Skeletal muscle tissue (tissue), 3 donors: ENCODE measurements at regions not wholly inside any gene's neighbourhood (a gene's known extent, or its start where the extent isn't known, plus 50 kb on each side); places are given as distances from the start of the nearest gene placed in this dataset.
"Not testable (repeated sequence)": the region's sequence is repeated elsewhere in the genome, so short reads cannot be mapped to it uniquely, and the experiment has no call there.

ENCODE experiments used
- H3K27ac ChIP-seq: one replicate; pipeline ENCODE4 v1.7.0; 2013; ENCODE audit warnings: mild to moderate bottlenecking, low read depth, low read length, inconsistent platforms
- H3K27me3 ChIP-seq, 3 donors: one replicate each; pipeline ENCODE4 v1.7.0; 2013; ENCODE audit warnings: low read length in 3 of 3; ENCODE audit not compliant: control insufficient read depth in 3 of 3, insufficient read depth in 3 of 3
- H3K36me3 ChIP-seq, 3 donors: one replicate each; pipeline ENCODE4 v1.7.0; 2013; ENCODE audit warnings: low read length in 3 of 3; ENCODE audit not compliant: control insufficient read depth in 3 of 3, insufficient read depth in 3 of 3
- H3K4me1 ChIP-seq, 3 donors: one replicate each; pipeline ENCODE4 v1.7.0; 2013; ENCODE audit warnings: low read length in 3 of 3, mild to moderate bottlenecking in 3 of 3; ENCODE audit not compliant: control insufficient read depth in 3 of 3, insufficient read depth in 3 of 3
- H3K4me3 ChIP-seq, 3 donors: one replicate each; pipeline ENCODE4 v1.7.0; 2013; ENCODE audit warnings: low read length in 3 of 3
- H3K9ac ChIP-seq, 3 donors: one replicate each; pipeline ENCODE4 v1.7.0; 2013; ENCODE audit warnings: low read length in 3 of 3, mild to moderate bottlenecking in 3 of 3, moderate library complexity in 2 of 3, low read depth in 1 of 3
- H3K9me3 ChIP-seq, 3 donors: one replicate each; pipeline ENCODE4 v1.7.0; 2013; ENCODE audit warnings: low read length in 3 of 3; ENCODE audit not compliant: control insufficient read depth in 3 of 3
- donor health status: Osteomylitis.

- H3K4me3 ChIP-seq, result no peak overlapping the region
- no peak overlapping the region for H3K27ac ChIP-seq
- no peaks in the 10 kb centered on the region for H3K9me3 ChIP-seq
- no peaks in the 10 kb centered on the region for H3K27me3 ChIP-seq
- H3K9ac ChIP-seq, result no peak overlapping the region
- H3K36me3 ChIP-seq, result no peaks in the 10 kb centered on the region
- no peaks in the 10 kb centered on the region for H3K4me1 ChIP-seq
Observed at GRCh38 chr13:65154661-65155447, 2075.3 kb downstream of the PCDH9 start.

DNA sequence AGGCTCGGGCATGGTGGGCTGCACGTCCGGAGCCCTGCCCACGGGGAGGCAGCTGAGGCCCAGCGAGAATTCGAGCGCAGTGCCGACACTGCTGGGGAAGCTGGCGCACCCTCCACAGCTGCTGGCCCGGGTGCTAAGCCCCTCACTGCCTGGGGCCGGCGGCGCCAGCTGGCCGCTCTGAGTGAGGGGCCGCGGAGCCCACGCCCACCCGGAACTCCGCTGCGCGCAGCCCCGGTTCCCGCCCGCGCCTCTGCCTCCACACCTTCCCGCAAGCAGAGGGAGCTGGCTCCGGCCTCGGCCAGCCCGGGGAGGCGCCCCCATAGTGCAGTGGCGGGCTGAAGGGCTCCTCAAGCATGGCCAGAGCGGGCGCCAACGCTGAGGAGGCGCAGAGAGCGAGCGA, 2080.4 kb downstream of the PCDH9 start:
- Histone ChIP-seq H3K36me3 (no peaks in the 10 kb centered on the region), H3K4me3 (no peak overlapping the region), H3K9me3 (no peaks in the 10 kb centered on the region), H3K27me3 (no peaks in the 10 kb centered on the region), H3K27ac (no peak overlapping the region), H3K4me1 (no peaks in the 10 kb centered on the region), H3K9ac (no peak overlapping the region)

GRCh38 chr13:65143920-65144319, 2086.2 kb downstream of the PCDH9 start:
- Histone ChIP-seq H3K9me3 (no peaks in the 10 kb centered on the region), H3K4me3 (no peak overlapping the region), H3K27ac (no peak overlapping the region), H3K4me1 (no peaks in the 10 kb centered on the region), H3K9ac (no peak overlapping the region), H3K27me3 (no peaks in the 10 kb centered on the region), H3K36me3 (no peaks in the 10 kb centered on the region)

DNA sequence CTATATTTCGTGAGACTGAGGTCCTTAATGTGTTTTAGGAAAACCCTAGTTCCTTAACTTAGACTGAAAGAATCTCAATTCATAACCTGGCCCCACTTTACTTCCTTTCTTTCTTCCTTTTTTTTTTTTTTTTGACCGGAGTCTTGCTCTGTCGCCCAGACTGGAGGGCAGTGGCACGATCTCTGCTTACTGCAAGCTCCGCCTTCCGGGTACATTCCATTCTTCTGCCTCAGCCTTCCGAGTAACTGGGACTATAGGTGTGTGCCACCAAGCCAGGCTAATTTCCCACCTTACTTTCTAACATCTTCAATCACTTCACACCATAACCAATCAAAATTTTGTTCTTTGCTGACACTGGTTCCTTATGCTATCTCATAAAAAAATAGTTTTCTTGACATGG, 2097.0 kb downstream of the PCDH9 start:
- no peaks in the 10 kb centered on the region for H3K4me1 ChIP-seq
- no peak overlapping the region for H3K9ac ChIP-seq

DNA sequence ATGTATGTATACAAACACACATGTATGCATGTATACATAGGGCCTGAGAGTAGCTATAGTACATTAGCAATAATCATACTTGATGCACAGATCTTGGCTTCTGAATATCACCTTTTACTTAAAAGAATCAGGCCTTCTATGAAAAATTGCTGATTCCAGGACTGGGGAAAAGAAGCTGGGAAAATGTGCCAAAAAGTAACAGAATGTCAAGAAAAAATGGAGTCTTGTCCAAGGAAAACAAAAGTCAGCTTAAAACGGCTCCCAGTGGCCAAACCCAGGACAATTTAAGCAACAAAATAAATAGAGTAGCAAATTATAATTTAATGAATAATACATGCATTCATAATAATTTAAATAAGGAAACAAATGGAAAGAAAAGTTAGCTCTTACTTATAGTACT, 2104.9 kb downstream of the PCDH9 start:
- no peaks in the 10 kb centered on the region for H3K36me3 ChIP-seq
- H3K9me3 ChIP-seq, result no peaks in the 10 kb centered on the region
- H3K4me1 ChIP-seq, result no peaks in the 10 kb centered on the region
- H3K9ac ChIP-seq, result no peak overlapping the region
- H3K27me3 ChIP-seq, result no peaks in the 10 kb centered on the region
- no peak overlapping the region for H3K4me3 ChIP-seq
- H3K27ac ChIP-seq, result no peak overlapping the region

More for the DNA sequence above, 2097.0 kb downstream of the PCDH9 start:
- no peaks in the 10 kb centered on the region for H3K9me3 ChIP-seq
- no peaks in the 10 kb centered on the region for H3K27me3 ChIP-seq
- no peak overlapping the region for H3K4me3 ChIP-seq
- no peaks in the 10 kb centered on the region for H3K36me3 ChIP-seq
- H3K27ac ChIP-seq, result no peak overlapping the region

DNA sequence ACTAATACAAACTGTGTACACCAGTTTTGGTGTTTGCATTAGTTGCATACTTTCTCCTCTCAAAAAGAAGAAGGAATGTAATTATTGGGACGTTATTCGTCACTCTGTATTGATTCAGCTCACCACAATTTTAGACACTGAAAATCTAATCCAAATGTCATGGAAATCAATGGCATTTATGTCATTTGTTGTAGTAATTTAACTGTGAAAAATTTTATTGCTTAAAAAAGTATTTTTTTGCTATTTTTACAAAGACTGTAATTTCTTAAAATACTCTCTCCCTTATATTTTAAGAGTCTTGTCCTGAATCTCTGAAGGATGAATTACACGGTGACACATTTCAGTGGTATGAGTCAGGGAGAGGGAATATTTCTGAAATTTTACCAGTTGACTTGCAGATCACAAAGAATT, 2117.6 kb downstream of the PCDH9 start:
- Histone ChIP-seq H3K27me3 (no peaks in the 10 kb centered on the region), H3K27ac (no peak overlapping the region), H3K4me3 (no peak overlapping the region), H3K36me3 (no peaks in the 10 kb centered on the region), H3K9ac (no peak overlapping the region), H3K9me3 (no peaks in the 10 kb centered on the region), H3K4me1 (no peaks in the 10 kb centered on the region)

- H3K4me3 ChIP-seq, result no peak overlapping the region
Observed at GRCh38 chr13:65112123-65112522, 2118.0 kb downstream of the PCDH9 start.

DNA sequence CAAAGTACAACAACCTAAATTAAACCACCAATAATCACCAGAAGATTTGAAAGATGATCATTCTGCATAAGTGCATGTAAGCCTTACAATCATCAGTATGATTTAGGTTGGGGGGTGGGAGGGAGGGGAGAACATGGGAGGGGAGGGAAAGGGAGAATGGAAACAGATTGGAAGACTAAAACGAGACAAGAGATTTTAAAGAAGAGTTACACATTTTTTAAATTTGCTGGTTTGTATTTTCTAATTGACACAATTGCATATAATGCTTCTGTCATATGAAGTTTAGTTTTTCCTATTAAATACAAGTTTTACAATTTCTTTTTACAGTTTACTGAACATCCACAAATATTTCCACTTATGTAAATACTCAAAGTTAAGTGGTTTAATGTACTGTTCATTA, 2118.9 kb downstream of the PCDH9 start:
- Histone ChIP-seq H3K36me3 (no peaks in the 10 kb centered on the region), H3K27ac (no peak overlapping the region), H3K4me3 (no peak overlapping the region), H3K27me3 (no peaks in the 10 kb centered on the region), H3K9me3 (no peaks in the 10 kb centered on the region), H3K9ac (no peak overlapping the region), H3K4me1 (no peaks in the 10 kb centered on the region)

More at GRCh38 chr13:65112123-65112522, 2118.0 kb downstream of the PCDH9 start:
- Histone ChIP-seq H3K27me3 (no peaks in the 10 kb centered on the region), H3K9ac (no peak overlapping the region), H3K36me3 (no peaks in the 10 kb centered on the region), H3K4me1 (no peaks in the 10 kb centered on the region), H3K27ac (no peak overlapping the region), H3K9me3 (no peaks in the 10 kb centered on the region)

GRCh38 chr13:65104436-65104835, 2125.7 kb downstream of the PCDH9 start:
- H3K27me3 ChIP-seq, H3K4me1 ChIP-seq, H3K4me3 ChIP-seq, H3K36me3 ChIP-seq, H3K9me3 ChIP-seq, H3K9ac ChIP-seq, H3K27ac ChIP-seq: not testable (repeated sequence)

GRCh38 chr13:65103351-65103750, 2126.8 kb downstream of the PCDH9 start:
- Histone ChIP-seq H3K27ac (no peak overlapping the region), H3K9me3 (no peaks in the 10 kb centered on the region)

More at GRCh38 chr13:65103351-65103750, 2126.8 kb downstream of the PCDH9 start:
- no peak overlapping the region for H3K4me3 ChIP-seq
- no peaks in the 10 kb centered on the region for H3K27me3 ChIP-seq
- no peaks in the 10 kb centered on the region for H3K4me1 ChIP-seq
- no peaks in the 10 kb centered on the region for H3K36me3 ChIP-seq
- H3K9ac ChIP-seq, result no peak overlapping the region
